HUES48 (cell line): ENCODE measurements at regions not wholly inside any gene's neighbourhood (a gene's known extent, or its start where the extent isn't known, plus 50 kb on each side); places are given as distances from the start of the nearest gene placed in this dataset.
"Not testable (repeated sequence)": the region's sequence is repeated elsewhere in the genome, so short reads cannot be mapped to it uniquely, and the experiment has no call there.

Experiments
- H3K27ac ChIP-seq: one replicate; pipeline ENCODE4 v1.7.0; 2013; ENCODE audit warnings: low read depth, low read length, inconsistent platforms
- H3K27me3 ChIP-seq: 2 replicates; pipeline ENCODE4 v1.6.1; 2013; ENCODE audit warnings: mild to moderate bottlenecking, low read length; ENCODE audit not compliant: control insufficient read depth, insufficient read depth
- H3K36me3 ChIP-seq: 2 replicates; pipeline ENCODE4 v1.6.1; 2013; ENCODE audit warnings: low read length; ENCODE audit not compliant: control insufficient read depth, insufficient read depth
- H3K4me1 ChIP-seq: 2 replicates; pipeline ENCODE4 v1.6.1; 2013; ENCODE audit warnings: mild to moderate bottlenecking, low read length; ENCODE audit not compliant: control insufficient read depth, insufficient read depth
- H3K4me3 ChIP-seq: 2 replicates; pipeline ENCODE4 v1.5.1; 2013; ENCODE audit warnings: mild to moderate bottlenecking, low read depth, low read length
- H3K9ac ChIP-seq: 2 replicates; pipeline ENCODE4 v1.6.1; 2013; ENCODE audit warnings: mild to moderate bottlenecking, low read depth, low read length, moderate library complexity
- H3K9me3 ChIP-seq: 2 replicates; pipeline ENCODE4 v1.6.1; 2013; ENCODE audit warnings: low read length; ENCODE audit not compliant: control insufficient read depth, insufficient read depth

DNA sequence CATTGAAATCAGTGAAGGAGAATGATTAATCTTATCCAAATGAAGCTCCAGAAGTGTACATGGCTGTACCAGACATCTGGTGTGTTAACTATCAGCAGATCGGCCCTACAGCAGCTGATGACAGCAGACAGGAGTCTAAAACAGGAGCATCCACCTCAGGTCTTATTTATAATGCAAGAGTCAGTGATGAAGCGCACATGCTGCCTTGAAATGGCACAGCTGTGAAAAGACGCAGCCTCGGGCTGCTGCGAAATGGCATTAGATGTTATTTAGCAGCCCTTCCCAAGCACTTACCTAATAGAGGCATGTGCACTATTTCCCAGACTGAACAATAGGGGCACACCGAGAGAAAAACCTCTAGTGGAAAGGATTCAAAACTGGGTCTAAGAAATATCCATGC lies 472.3 kb upstream of the CBLB start:
- H3K9me3 ChIP-seq = no peaks in the 10 kb centered on the region
- H3K4me1 ChIP-seq = peaks cover 5% of the 10 kb centered on the region; the same call in 1 of the 2 replicates
- no peak overlapping the region for H3K4me3 ChIP-seq
- H3K27me3 ChIP-seq = no peaks in the 10 kb centered on the region
- H3K27ac ChIP-seq = no peak overlapping the region
- H3K36me3 ChIP-seq = no peaks in the 10 kb centered on the region
- no peak overlapping the region for H3K9ac ChIP-seq

DNA sequence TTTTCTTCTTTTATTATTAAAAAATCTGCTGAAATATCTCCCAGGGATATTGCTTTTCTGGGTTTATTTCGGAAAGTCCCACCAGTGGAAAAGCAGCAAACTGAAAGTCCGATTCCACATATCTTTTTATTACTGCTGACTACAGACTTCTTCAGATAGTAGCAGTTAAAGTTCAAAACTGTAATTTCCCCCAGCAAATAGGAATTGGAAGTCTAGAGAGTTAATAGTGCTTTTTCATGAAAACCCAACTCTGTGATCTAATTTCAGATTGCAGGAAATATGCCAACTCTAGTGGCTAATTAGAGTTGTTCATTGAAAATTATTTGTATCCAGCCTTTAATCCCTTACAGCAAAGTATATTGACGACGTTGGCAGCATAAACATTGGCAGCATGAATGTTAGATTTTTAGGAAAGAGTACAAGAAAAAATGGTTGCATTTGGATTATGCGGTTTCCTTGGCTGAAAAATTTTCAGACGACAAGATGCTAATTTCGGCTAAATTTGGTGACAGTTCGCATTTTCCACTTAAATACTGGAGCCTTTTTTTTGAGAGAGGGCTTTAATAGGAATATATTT lies 472.9 kb upstream of the CBLB start:
- no peak overlapping the region for H3K9ac ChIP-seq
- H3K36me3 ChIP-seq = no peaks in the 10 kb centered on the region
- no peaks in the 10 kb centered on the region for H3K27me3 ChIP-seq
- no peak overlapping the region for H3K4me3 ChIP-seq
- peaks cover 5% of the 10 kb centered on the region; the same call in 1 of the 2 replicates for H3K4me1 ChIP-seq
- H3K27ac ChIP-seq = no peak overlapping the region
- H3K9me3 ChIP-seq = no peaks in the 10 kb centered on the region

DNA sequence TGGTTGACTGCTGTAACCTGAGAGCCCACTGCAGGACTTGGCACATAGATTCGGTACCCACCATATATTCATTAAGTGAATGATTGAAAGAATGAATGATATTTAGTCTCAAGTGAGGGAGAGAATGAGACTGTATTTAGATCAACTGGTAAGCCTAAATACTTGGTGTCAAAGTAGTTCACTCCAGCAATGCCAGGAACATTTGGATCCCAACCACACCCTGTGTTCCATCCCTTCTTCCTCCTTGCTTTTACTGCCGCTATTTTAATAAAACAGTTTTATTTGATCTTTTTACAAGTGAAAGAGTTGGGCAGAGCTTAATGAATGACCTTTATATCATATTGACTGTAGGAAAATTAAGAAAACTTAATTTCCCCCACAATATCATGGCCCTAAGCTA lies 473.6 kb upstream of the CBLB start:
- Histone ChIP-seq H3K27ac (no peak overlapping the region), H3K27me3 (no peaks in the 10 kb centered on the region), H3K36me3 (no peaks in the 10 kb centered on the region)

DNA sequence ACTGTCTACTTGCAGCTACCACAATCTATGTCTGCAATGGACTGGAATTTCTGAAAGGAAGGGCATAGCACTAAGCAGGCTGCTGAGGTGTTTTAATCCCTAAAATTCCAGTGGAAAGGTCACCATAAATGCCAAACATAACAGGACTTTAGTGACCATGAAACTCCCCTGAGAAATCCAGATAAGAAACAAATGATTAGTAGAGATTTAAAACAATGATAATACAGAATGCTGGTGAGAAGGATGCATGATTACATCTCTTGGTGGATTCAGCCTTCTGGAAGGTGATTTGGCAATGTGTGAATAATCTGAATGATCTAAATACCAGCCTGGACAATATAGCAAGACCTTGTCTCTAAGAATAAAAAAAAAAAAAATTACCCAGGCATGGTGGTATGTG lies 475.0 kb upstream of the CBLB start:
- no peak overlapping the region for H3K4me3 ChIP-seq
- no peaks in the 10 kb centered on the region for H3K27me3 ChIP-seq
- H3K9me3 ChIP-seq = no peaks in the 10 kb centered on the region
- no peaks in the 10 kb centered on the region for H3K36me3 ChIP-seq
- H3K4me1 ChIP-seq = peaks cover 5% of the 10 kb centered on the region; the same call in 1 of the 2 replicates
- H3K27ac ChIP-seq = no peak overlapping the region
- no peak overlapping the region for H3K9ac ChIP-seq

More for the DNA sequence above, 473.6 kb upstream of the CBLB start:
- Histone ChIP-seq H3K4me3 (no peak overlapping the region), H3K9ac (no peak overlapping the region), H3K4me1 (peaks cover 5% of the 10 kb centered on the region; the same call in 1 of the 2 replicates), H3K9me3 (no peaks in the 10 kb centered on the region)

DNA sequence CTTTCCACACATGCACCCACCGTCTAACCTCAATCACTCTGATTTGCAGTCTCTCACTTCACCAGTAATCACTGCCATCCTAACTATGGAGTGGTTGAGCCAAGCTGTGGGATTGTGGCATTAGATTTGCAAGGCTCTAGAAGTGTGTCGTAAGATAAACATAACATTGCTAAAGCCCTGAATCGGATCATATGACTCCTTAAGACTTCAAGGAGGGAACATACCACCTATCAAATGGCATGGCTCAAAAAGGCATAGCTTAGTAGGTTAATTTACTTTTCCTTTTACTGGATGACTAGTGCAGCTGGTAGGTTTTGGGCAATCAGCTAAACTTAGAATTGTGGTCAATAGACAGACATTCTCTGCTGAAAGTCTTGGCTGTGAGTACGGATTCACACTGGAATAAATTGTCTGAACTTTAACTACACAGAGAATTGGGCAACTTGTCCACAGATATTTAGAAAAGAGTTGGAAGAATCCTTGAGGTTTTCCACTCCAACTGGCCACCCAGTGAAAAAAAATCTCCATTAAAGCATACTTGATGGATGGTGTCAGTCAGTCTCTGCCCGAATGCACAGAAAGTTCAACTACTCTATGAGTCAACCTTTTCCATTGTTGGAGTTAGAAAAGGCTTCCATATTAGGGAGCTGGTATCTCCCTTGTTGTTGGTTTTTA lies 476.7 kb upstream of the CBLB start:
- Histone ChIP-seq H3K4me3 (no peak overlapping the region), H3K36me3 (no peaks in the 10 kb centered on the region), H3K4me1 (peaks cover 5% of the 10 kb centered on the region; the same call in 1 of the 2 replicates), H3K9me3 (no peaks in the 10 kb centered on the region), H3K27me3 (no peaks in the 10 kb centered on the region), H3K9ac (no peak overlapping the region), H3K27ac (no peak overlapping the region)

DNA sequence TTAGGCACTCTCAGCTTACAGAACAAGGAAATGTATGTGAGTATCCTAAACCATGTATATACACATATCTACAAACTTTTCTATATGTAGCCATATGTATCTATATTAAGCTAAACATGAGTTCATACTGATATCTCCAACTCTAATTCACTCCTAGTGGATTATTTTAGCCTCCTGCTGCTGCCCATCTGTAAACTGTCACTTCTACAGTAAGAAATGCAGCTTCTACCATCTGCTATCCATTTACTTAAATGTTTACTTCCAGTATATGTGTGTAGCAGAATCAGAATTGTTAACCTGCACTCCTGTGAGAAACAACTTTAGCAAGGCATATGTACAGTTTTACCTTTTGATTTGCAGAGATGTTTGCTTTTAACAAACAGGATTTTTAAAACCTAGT lies 478.5 kb upstream of the CBLB start:
- no peak overlapping the region for H3K9ac ChIP-seq
- no peak overlapping the region for H3K4me3 ChIP-seq
- H3K27ac ChIP-seq = no peak overlapping the region
- peaks cover 5% of the 10 kb centered on the region; the same call in 1 of the 2 replicates for H3K4me1 ChIP-seq
- H3K36me3 ChIP-seq = no peaks in the 10 kb centered on the region
- no peaks in the 10 kb centered on the region for H3K27me3 ChIP-seq
- no peaks in the 10 kb centered on the region for H3K9me3 ChIP-seq

DNA sequence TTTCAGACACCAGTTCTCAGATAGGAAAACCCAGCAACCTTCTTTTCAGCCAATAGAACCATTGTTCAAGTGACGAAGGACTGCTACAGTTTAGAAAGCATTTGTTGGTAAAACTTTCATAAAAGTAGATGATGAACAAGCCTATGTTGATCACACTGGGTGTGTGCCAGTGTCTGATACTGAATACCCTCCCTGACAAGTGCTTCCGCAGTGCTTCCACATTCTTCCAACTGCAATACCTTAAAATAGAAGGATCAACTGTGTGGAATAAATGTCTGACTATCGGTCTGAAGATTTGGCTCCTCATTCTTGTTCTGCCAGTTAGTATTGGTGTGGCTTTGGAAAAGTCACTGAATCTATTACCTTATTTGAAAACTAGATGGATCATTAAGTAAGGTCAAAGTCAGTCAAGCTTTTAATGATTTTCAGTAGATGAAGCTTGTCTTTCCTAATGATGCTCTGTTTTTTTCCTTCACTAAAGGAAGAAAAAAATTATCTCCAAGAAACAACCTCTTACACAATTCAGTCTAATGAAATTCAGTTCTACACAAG lies 479.4 kb upstream of the CBLB start:
- Histone ChIP-seq H3K36me3 (no peaks in the 10 kb centered on the region), H3K9ac (no peak overlapping the region), H3K27ac (no peak overlapping the region), H3K9me3 (no peaks in the 10 kb centered on the region), H3K27me3 (no peaks in the 10 kb centered on the region), H3K4me3 (no peak overlapping the region), H3K4me1 (peaks cover 5% of the 10 kb centered on the region; the same call in 1 of the 2 replicates)

DNA sequence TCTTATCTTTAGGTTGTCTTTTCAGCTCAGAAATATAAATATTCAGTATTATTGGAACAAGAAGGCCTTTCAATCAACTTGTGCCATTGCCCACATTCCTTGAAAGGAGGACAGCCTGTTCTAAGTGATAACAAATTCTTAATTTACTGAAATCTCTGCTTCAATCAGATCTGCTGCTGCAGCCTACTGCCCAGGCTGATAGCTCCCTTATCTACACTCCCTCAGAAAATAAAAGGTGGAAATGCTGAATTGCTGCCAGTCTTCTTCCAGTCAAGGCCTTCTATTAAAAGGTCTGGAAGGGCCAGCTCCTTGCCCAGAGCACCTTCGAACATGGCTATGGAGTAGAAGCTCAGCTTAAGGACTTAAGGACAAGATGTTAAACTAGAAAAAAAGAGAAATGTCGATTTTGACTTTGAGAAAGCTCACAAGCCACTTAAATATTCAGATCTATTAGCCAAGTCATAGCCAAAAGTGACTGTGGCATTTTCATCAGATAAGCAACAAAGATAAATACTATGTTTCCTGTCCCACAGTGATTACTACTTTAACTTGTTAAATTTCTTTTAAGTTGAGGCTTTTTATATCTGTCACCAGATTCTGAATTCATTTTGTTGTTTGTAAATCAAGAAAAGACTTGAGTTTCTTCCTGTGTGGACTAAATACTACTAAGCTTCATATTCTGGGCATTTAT lies 480.5 kb upstream of the CBLB start:
- no peaks in the 10 kb centered on the region for H3K36me3 ChIP-seq
- H3K4me3 ChIP-seq = no peak overlapping the region
- no peaks in the 10 kb centered on the region for H3K27me3 ChIP-seq
- H3K4me1 ChIP-seq = peaks cover 5% of the 10 kb centered on the region; the same call in 1 of the 2 replicates
- H3K27ac ChIP-seq = no peak overlapping the region
- H3K9me3 ChIP-seq = no peaks in the 10 kb centered on the region
- H3K9ac ChIP-seq = no peak overlapping the region

DNA sequence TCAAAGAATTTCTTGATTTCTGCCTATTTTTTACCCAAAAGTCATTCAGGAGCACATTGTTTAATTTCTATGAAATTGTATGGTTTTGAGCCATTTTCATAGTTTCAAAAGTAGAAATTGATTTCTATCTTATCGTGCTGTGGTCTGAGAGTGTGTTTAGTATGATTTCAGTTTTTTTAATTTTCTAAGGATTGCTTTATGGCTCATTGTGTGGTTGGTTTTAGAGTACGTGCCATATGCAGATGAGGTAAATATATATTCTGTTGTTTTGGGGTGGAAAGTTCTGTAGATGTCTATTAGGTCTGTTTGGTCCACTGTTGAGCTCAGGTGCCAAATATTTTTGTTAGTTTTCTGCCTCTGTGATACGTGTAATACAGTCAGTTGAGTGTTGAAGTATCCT lies 487.1 kb upstream of the CBLB start:
- Histone ChIP-seq H3K4me1 (no peaks in the 10 kb centered on the region), H3K36me3 (no peaks in the 10 kb centered on the region), H3K27ac (no peak overlapping the region), H3K4me3 (no peak overlapping the region), H3K9me3 (no peaks in the 10 kb centered on the region), H3K9ac (no peak overlapping the region), H3K27me3 (no peaks in the 10 kb centered on the region)

DNA sequence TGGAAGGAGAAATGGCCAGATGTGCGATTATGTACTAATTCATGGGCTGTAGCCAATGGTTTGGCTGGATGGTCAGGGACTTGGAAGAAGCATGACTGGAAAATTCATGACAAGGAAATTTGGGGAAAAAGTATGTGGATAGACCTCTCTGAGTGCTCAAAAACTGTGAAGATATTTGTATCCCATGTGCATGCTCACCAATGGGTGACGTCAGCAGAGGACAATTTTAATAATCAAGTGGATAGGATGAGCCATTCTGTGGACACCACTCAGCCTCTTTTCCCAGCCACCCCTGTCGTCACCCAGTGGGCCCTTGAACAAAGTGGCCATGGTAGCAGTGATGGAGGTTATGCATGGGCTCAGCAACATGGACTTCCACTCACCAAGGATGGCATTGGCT lies 490.9 kb upstream of the CBLB start:
- Histone ChIP-seq H3K4me3 (no peak overlapping the region), H3K36me3 (no peaks in the 10 kb centered on the region), H3K4me1 (no peaks in the 10 kb centered on the region), H3K27me3 (no peaks in the 10 kb centered on the region), H3K9me3 (no peaks in the 10 kb centered on the region), H3K9ac (no peak overlapping the region), H3K27ac (no peak overlapping the region)

DNA sequence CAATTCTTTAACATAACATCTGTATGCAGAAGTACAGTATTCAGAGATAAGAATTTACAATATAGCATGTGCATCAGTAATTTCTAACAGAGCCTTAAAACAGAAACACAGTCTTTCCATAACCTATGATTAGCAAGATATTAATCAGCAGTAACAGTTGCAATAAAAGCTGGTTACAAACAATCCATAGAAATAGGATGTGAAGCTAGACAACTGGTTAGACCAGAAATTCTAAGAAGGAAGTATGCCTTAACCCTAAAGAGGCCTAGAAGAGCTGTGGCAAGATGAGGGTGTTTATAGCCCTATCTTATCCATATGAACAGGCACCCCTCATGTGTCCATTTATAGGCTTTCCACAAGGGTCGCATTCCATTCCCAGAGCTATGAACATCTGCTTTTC lies 492.1 kb upstream of the CBLB start:
- H3K9me3 ChIP-seq, H3K27ac ChIP-seq, H3K36me3 ChIP-seq, H3K4me1 ChIP-seq, H3K4me3 ChIP-seq, H3K27me3 ChIP-seq, H3K9ac ChIP-seq: not testable (repeated sequence)
